GM18517 (cell line): ENCODE measurements at regions not wholly inside any gene's neighbourhood (a gene's known extent, or its start where the extent isn't known, plus 50 kb on each side); places are given as distances from the start of the nearest gene placed in this dataset.
"Not testable (repeated sequence)": the region's sequence is repeated elsewhere in the genome, so short reads cannot be mapped to it uniquely, and the experiment has no call there.

Experiments
- ATAC-seq: cut with Tn5 transposase; IDR thresholded peaks from one replicate; pipeline ENCODE4 v1.9.1; 2021; ENCODE audit warnings: mild to moderate bottlenecking, moderate library complexity; ENCODE audit not compliant: unreplicated experiment

GRCh38 chr16:66121466-66121865 lies 245.0 kb upstream of the CDH5 start:
- ATAC-seq: no peak

GRCh38 chr16:66120656-66121055 lies 245.8 kb upstream of the CDH5 start:
- ATAC-seq: no peak

GRCh38 chr16:66116163-66117002 lies 250.1 kb upstream of the CDH5 start:
- no peak for ATAC-seq

GRCh38 chr16:66115373-66115772 lies 251.1 kb upstream of the CDH5 start:
- no peak for ATAC-seq

GRCh38 chr16:66113223-66113622 lies 253.3 kb upstream of the CDH5 start:
- no peak for ATAC-seq

GRCh38 chr16:66109677-66110076 lies 256.8 kb upstream of the CDH5 start:
- ATAC-seq: no peak

GRCh38 chr16:66107661-66108060 lies 258.8 kb upstream of the CDH5 start:
- no peak for ATAC-seq

GRCh38 chr16:66103211-66103610 lies 263.3 kb upstream of the CDH5 start:
- ATAC-seq: no peak

GRCh38 chr16:66099306-66099705 lies 267.2 kb upstream of the CDH5 start:
- no peak for ATAC-seq

GRCh38 chr16:66097751-66098150 lies 268.7 kb upstream of the CDH5 start:
- no peak for ATAC-seq

- ATAC-seq: no peak
These were observed 270.8 kb upstream of the CDH5 start for GRCh38 chr16:66095676-66096075.

- no peak for ATAC-seq
These were observed 273.3 kb upstream of the CDH5 start for GRCh38 chr16:66093191-66093590.

GRCh38 chr16:66091471-66091891 lies 275.0 kb upstream of the CDH5 start:
- ATAC-seq: no peak

GRCh38 chr16:66088681-66089080 lies 277.8 kb upstream of the CDH5 start:
- ATAC-seq: no peak

- no peak for ATAC-seq
These were observed 279.2 kb upstream of the CDH5 start for GRCh38 chr16:66087308-66087707.

GRCh38 chr16:66085651-66086050 lies 280.8 kb upstream of the CDH5 start:
- no peak for ATAC-seq

- not testable (repeated sequence) for ATAC-seq
These were observed 281.8 kb upstream of the CDH5 start for GRCh38 chr16:66084731-66085130.

GRCh38 chr16:66084306-66084705 lies 282.2 kb upstream of the CDH5 start:
- no peak for ATAC-seq

- no peak for ATAC-seq
These were observed 283.3 kb upstream of the CDH5 start for GRCh38 chr16:66083171-66083570.

- no peak for ATAC-seq
These were observed 284.1 kb upstream of the CDH5 start for GRCh38 chr16:66082424-66082823.

- no peak for ATAC-seq
These were observed 284.6 kb upstream of the CDH5 start for GRCh38 chr16:66081775-66082366.

GRCh38 chr16:66079671-66080334 lies 286.7 kb upstream of the CDH5 start:
- ATAC-seq: no peak
